Progenitor cell of endocrine pancreas (in vitro differentiated cells): ENCODE measurements at regions not wholly inside any gene's neighbourhood (a gene's known extent, or its start where the extent isn't known, plus 50 kb on each side); places are given as distances from the start of the nearest gene placed in this dataset.

Experiments
- DNase-seq: peaks from one replicate; pipeline ENCODE4 v3.0.0; 2021; ENCODE audit warnings: low spot score; ENCODE audit not compliant: unreplicated experiment
- H3K27ac Mint-ChIP-seq: 2 replicates; pipeline ENCODE4 v1.8.0; 2021; ENCODE audit warnings: mild to moderate bottlenecking, moderate library complexity, mixed read lengths
- H3K27me3 Mint-ChIP-seq: 2 replicates; pipeline ENCODE4 v1.8.0; 2021; ENCODE audit warnings: mixed read lengths
- H3K36me3 Mint-ChIP-seq: 2 replicates; pipeline ENCODE4 v1.8.0; 2022; ENCODE audit warnings: mixed read lengths; ENCODE audit not compliant: insufficient read depth
- H3K4me1 Mint-ChIP-seq: 2 replicates; pipeline ENCODE4 v1.8.0; 2021; ENCODE audit warnings: low read depth, mixed read lengths
- H3K4me3 Mint-ChIP-seq: 2 replicates; pipeline ENCODE4 v1.8.0; 2021; ENCODE audit warnings: low read depth, mild to moderate bottlenecking, moderate library complexity, mixed read lengths
- H3K9me3 Mint-ChIP-seq: 2 replicates; pipeline ENCODE4 v1.8.0; 2021; ENCODE audit warnings: low read depth, mixed read lengths
- TF ChIP-seq, protein P1 (sequence below): fragments of 200-600 bp; sonication (generic); IDR thresholded peaks from one replicate; pipeline ENCODE4 v1.5.0; 2021; ENCODE audit warnings: antibody characterized with exemption, mild to moderate bottlenecking; ENCODE audit not compliant: unreplicated experiment

GRCh38 chr6:133613211-133613610 is 275.7 kb upstream of the TCF21 start:
- Mint-ChIP-seq H3K4me1 (peaks cover 11% of the 10 kb centered on the region), H3K9me3 (peaks cover 10% of the 10 kb centered on the region), H3K27me3 (peaks cover 8% of the 10 kb centered on the region), H3K27ac (no peak overlapping the region), H3K4me3 (no peak overlapping the region), H3K36me3 (no peaks in the 10 kb centered on the region)
- DNase-seq = no peak
- TF ChIP-seq, protein P1, sequence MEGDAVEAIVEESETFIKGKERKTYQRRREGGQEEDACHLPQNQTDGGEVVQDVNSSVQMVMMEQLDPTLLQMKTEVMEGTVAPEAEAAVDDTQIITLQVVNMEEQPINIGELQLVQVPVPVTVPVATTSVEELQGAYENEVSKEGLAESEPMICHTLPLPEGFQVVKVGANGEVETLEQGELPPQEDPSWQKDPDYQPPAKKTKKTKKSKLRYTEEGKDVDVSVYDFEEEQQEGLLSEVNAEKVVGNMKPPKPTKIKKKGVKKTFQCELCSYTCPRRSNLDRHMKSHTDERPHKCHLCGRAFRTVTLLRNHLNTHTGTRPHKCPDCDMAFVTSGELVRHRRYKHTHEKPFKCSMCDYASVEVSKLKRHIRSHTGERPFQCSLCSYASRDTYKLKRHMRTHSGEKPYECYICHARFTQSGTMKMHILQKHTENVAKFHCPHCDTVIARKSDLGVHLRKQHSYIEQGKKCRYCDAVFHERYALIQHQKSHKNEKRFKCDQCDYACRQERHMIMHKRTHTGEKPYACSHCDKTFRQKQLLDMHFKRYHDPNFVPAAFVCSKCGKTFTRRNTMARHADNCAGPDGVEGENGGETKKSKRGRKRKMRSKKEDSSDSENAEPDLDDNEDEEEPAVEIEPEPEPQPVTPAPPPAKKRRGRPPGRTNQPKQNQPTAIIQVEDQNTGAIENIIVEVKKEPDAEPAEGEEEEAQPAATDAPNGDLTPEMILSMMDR = no peak

DNA sequence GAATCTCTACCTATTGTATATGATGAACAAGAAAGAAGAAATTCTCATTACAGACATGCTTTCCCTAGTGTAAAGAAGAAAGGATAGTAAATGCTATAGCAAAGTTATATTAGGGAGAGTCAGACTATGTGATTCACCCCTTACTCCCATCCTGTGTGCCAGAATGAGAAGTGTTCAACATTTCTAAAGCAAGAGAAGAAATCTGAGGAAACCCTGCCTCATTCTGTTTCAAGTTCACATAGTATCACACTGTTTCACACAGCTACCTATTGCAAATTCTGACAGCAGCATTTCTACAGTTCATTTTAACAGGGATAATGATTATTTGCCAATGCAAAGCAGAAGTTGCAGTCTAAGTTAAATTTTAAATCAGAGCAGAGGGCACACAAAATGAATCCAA is 267.2 kb upstream of the TCF21 start:
- Mint-ChIP-seq H3K27ac (no peak overlapping the region), H3K36me3 (no peaks in the 10 kb centered on the region), H3K9me3 (peaks cover 20% of the 10 kb centered on the region), H3K27me3 (peaks cover 3% of the 10 kb centered on the region), H3K4me3 (no peak overlapping the region), H3K4me1 (no peaks in the 10 kb centered on the region)
- TF ChIP-seq, protein P1 = no peak
- DNase-seq = no peak

- Mint-ChIP-seq H3K27ac (no peak overlapping the region), H3K36me3 (no peaks in the 10 kb centered on the region), H3K4me3 (no peak overlapping the region), H3K9me3 (peaks cover 11% of the 10 kb centered on the region), H3K27me3 (peaks cover 3% of the 10 kb centered on the region), H3K4me1 (no peaks in the 10 kb centered on the region)
- no peak for DNase-seq
- TF ChIP-seq, protein P1 = no peak
These were observed 265.8 kb upstream of the TCF21 start for GRCh38 chr6:133623065-133623464.

- Mint-ChIP-seq H3K9me3 (peaks cover 6% of the 10 kb centered on the region), H3K27me3 (peaks cover 3% of the 10 kb centered on the region), H3K27ac (no peak overlapping the region), H3K36me3 (no peaks in the 10 kb centered on the region), H3K4me3 (no peak overlapping the region), H3K4me1 (no peaks in the 10 kb centered on the region)
- TF ChIP-seq, protein P1 = no peak
- no peak for DNase-seq
These were observed 265.3 kb upstream of the TCF21 start for GRCh38 chr6:133623621-133624020.

DNA sequence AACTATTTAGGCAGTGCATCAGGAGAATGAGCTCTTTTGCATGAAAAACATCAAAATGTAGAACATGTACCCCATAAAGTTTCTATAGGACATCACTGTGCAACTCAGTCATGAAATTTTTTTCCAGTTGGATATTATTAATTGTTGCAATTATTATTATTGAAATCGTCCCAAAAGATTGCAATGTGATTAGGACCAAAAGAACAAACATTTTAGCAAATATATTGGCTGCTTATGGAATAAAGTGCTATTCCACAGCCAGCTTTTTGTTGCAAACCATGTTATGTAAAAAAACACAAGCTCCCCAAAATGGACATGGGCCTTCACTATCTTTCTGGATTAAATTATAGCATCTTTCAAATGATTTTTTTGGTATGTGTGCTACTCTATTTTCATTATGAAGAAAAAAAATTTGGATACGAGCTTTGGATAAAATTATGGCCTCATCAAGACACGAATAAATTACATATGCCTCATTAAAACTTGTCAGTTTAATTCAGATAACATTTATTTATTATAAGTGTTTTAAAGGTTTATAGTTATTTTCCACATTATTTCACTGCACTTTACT is 262.7 kb upstream of the TCF21 start:
- TF ChIP-seq, protein P1 = no peak
- peaks cover 3% of the 10 kb centered on the region for H3K27me3 Mint-ChIP-seq
- no peaks in the 10 kb centered on the region for H3K4me1 Mint-ChIP-seq
- no peak for DNase-seq
- no peak overlapping the region for H3K27ac Mint-ChIP-seq
- no peak overlapping the region for H3K4me3 Mint-ChIP-seq
- no peaks in the 10 kb centered on the region for H3K9me3 Mint-ChIP-seq
- no peaks in the 10 kb centered on the region for H3K36me3 Mint-ChIP-seq
